Activated T-helper 9 cell treated with anti-CD3 and anti-CD28 coated beads, Interleukin-2, amount 50 U/mL, for 16 hours (primary cell): ENCODE measurements at regions not wholly inside any gene's neighbourhood (a gene's known extent, or its start where the extent isn't known, plus 50 kb on each side); places are given as distances from the start of the nearest gene placed in this dataset.
"Not testable (repeated sequence)": the region's sequence is repeated elsewhere in the genome, so short reads cannot be mapped to it uniquely, and the experiment has no call there.

Source experiments
- DNase-seq: peaks from one replicate; pipeline ENCODE4 v3.0.0-alpha.2; 2020; ENCODE audit warnings: low read depth

DNA sequence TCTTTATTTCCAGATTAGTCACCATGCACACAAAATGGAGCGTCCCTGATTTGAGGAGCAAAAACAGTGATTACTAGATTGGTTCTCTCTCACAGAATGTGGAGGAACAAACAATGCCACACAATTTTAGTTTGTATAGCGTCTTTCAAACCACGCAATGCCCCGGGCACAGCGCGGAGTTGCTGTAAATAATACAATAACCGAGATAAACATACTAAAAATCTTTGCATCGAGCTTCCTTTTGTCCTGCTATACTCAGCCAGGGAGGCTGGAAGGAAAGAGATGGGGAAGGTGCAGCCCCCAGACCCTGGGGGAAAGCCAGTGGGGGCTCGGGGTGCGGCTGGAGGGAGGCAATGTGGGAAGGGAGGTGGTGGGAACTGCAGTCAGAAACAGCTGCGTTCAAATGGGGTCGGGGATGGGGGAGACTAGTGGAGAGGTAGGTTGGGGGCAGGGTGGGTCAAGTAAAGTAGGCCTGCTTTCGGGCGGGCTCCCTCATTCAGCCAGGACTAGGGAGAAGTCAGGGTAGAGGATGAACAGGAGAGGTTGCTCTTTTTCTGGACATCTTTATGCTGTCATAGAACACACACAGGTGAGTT lies 366.3 kb downstream of the RPS6KC1 start:
- no peak for DNase-seq

GRCh38 chr1:213417846-213418245 lies 366.8 kb downstream of the RPS6KC1 start:
- no peak for DNase-seq

GRCh38 chr1:213418268-213419071 lies 367.4 kb downstream of the RPS6KC1 start:
- DNase-seq = no peak

GRCh38 chr1:213419401-213420030 lies 368.5 kb downstream of the RPS6KC1 start:
- DNase-seq = no peak

DNA sequence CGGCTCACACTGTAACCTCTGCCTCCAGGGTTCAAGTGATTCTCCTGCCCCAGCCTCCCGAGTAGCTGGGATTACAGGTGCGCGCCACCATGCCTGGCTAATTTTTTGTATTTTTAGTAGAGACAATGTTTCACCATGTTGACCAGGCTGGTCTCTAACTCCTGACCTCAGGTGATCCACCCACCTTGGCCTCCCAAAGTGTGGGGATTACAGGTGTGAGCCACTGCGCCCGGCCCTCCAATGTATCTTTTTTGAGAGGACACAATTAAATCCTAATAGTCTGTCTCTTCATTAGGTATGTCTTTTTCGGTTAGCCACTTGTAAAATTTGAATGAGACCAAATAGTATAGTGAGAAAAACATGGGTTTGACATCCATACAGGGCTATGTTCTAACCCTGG lies 370.1 kb downstream of the RPS6KC1 start:
- DNase-seq = not testable (repeated sequence)

- DNase-seq = no peak
These were observed 372.0 kb downstream of the RPS6KC1 start for GRCh38 chr1:213423041-213423440.

DNA sequence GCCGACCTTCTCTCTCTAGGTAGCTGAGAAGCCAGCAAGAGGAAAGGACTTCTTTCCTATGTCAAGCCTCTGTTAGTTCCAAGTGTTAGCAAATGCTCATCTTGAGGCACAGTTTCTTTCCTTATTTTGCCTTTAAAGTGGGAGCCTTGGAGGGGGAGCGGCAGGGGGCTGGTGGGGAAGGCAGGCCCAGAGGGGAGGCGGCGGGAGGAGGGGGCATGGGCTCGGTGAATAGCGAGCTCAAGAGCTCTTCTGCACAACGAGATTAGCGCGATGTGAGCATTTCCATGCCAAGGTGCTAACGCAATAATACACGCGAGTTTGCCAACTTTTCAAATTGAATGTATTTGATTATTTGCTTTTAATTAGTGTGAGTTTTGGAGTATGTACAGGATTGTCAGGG lies 372.6 kb downstream of the RPS6KC1 start:
- DNase-seq = no peak

GRCh38 chr1:213425376-213426030 lies 374.5 kb downstream of the RPS6KC1 start:
- no peak for DNase-seq

DNA sequence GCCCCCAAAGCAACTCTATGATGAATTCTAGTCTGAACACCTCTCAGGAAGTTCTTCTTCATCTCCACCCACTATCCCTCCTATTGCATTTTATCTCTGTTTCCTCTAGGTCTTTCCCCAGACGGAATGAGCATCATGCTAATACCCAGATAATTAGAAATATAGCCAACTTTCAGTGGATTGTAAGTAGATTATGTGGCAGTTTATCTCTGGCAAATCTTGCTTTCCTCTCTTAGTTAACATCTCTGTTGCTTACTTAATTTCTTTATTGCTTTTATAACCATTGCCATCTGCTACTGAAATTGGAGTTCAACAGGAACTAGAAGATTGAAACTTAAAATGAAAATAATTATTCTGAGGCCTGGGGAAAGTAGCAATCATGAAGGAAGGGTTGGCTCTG lies 378.6 kb downstream of the RPS6KC1 start:
- DNase-seq = no peak

GRCh38 chr1:213435715-213436114 lies 384.7 kb downstream of the RPS6KC1 start:
- no peak for DNase-seq

GRCh38 chr1:213438339-213438738 lies 387.3 kb downstream of the RPS6KC1 start:
- DNase-seq = no peak

GRCh38 chr1:213439703-213440102 lies 388.7 kb downstream of the RPS6KC1 start:
- DNase-seq = no peak

GRCh38 chr1:213440766-213441165 lies 389.7 kb downstream of the RPS6KC1 start:
- DNase-seq = no peak

DNA sequence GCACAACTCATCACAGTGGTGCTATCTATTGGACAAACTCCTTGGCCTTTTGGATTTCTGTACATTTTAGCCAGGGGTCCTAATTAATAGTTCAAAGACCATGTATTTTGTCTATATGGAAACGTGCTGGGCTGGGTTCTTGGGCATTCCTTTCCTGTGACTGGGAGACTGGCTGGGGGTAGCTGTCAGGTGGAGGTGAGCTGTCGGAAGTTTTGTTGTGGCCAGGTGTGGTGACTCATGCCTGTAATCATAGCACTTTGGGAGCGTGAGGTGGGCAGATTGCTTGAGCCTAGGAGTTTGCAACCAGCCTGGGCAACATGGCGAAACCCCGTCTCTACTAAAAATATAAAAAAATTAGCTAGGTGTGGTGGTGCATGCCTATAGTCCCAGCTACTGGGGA lies 392.4 kb downstream of the RPS6KC1 start:
- DNase-seq = no peak

- no peak for DNase-seq
These were observed 393.2 kb downstream of the RPS6KC1 start for GRCh38 chr1:213444224-213444623.

- no peak for DNase-seq
These were observed 395.5 kb downstream of the RPS6KC1 start for GRCh38 chr1:213446496-213446895.

DNA sequence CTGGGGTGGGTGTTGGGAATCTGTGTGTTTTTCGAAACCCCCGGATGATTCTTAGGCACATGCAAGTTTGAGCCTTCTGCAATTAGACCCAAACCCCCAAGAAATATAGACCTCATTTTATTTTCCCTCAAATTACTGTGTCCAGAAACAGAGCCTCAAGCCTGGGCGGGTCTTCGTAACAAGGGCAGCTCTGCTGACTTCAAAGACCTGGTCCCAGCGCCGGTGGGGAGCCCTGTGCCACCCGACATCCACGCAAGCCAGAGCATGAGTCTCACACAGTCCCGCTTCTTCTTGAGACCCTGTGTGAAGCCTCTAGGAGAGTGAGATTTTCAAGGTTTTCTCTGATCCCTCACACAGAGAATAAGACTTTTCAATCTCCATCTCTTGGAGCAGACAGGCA lies 397.3 kb downstream of the RPS6KC1 start:
- DNase-seq = no peak

DNA sequence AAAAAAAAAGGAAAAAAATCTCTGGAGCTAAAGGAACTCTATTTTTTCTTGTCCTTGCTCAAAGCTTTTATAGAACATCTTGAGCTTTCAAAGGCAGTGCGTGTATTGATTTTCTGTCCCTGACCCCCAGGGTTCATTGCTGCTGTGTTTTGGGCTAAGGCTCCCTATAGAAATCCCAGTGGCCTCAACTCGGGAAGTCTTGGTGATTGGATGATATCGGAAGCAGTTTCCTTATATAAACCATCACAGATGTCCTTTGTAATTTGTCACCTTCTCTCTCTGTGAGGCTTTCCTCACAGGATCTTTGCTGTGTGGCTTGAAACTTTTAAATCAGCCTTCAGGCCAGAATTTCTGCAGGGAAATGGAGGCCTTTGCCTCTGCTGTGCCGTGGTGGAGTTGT lies 397.7 kb downstream of the RPS6KC1 start:
- DNase-seq = no peak

DNA sequence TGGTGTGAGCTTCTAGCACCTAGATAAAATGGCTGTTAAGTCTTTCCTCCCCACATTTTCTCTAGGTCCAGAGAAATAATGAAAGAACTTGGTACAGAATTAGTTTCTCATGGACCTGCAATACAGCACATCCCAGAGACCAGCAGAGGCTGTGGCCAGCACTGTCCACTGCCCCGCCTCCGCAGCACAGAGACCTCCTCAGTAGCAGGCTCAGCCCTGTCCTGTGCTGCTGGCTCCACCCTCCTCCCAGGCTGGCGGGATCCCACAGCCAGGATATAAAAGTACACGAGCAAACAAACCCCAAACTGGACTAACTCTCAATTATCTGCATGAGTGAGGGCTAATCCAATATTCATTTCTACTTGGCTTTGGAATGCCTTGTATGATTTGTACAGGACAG lies 401.5 kb downstream of the RPS6KC1 start:
- DNase-seq = no peak

GRCh38 chr1:213457186-213457585 lies 406.1 kb downstream of the RPS6KC1 start:
- DNase-seq = no peak

GRCh38 chr1:213457733-213458132 lies 406.7 kb downstream of the RPS6KC1 start:
- no peak for DNase-seq

GRCh38 chr1:213462374-213462773 lies 411.3 kb downstream of the RPS6KC1 start:
- not testable (repeated sequence) for DNase-seq
